ENCODE measurements at regions not wholly inside any gene's neighbourhood (a gene's known extent, or its start where the extent isn't known, plus 50 kb on each side); places are given as distances from the start of the nearest gene placed in this dataset.

GRCh38 chr15:31238906-31239305 is 87.7 kb upstream of the KLF13 start:
- TF ChIP-seq SIN3A (IDR thresholded peaks at IDR 0.05; ENCODE audit: low read depth, low read length) (no peak), POLR2A (IDR thresholded peaks at IDR 0.05; ENCODE audit: low read depth, low read length) (no peak)
- TF ChIP-seq, protein P1, sequence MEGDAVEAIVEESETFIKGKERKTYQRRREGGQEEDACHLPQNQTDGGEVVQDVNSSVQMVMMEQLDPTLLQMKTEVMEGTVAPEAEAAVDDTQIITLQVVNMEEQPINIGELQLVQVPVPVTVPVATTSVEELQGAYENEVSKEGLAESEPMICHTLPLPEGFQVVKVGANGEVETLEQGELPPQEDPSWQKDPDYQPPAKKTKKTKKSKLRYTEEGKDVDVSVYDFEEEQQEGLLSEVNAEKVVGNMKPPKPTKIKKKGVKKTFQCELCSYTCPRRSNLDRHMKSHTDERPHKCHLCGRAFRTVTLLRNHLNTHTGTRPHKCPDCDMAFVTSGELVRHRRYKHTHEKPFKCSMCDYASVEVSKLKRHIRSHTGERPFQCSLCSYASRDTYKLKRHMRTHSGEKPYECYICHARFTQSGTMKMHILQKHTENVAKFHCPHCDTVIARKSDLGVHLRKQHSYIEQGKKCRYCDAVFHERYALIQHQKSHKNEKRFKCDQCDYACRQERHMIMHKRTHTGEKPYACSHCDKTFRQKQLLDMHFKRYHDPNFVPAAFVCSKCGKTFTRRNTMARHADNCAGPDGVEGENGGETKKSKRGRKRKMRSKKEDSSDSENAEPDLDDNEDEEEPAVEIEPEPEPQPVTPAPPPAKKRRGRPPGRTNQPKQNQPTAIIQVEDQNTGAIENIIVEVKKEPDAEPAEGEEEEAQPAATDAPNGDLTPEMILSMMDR (IDR thresholded peaks at IDR 0.05 in 2 of 3, conservative IDR thresholded peaks at IDR 0.05 in 1 of 3; ENCODE audit: control insufficient read depth in 2 of 3, extremely low read depth in 1 of 3, insufficient read depth in 1 of 3, low read depth in 3 of 3, low read length in 3 of 3) = no peak
